ENCODE measurements at regions not wholly inside any gene's neighbourhood (a gene's known extent, or its start where the extent isn't known, plus 50 kb on each side); places are given as distances from the start of the nearest gene placed in this dataset.
"Not testable (repeated sequence)": the region's sequence is repeated elsewhere in the genome, so short reads cannot be mapped to it uniquely, and the experiment has no call there.

GRCh38 chr6:164612751-164613150 lies 696.7 kb downstream of the C6orf118 start:
- no peaks in the 10 kb centered on the region for H3K27me3 Mint-ChIP-seq (ENCODE audit: low read depth, unreplicated experiment)
- no peaks in the 10 kb centered on the region for H3K9me3 Mint-ChIP-seq (ENCODE audit: unreplicated experiment)
- Histone ChIP-seq H3K9ac (ENCODE audit: low read length) (no peak overlapping the region), H3K27ac (ENCODE audit: low read depth, low read length) (no peak overlapping the region), H3K4me2 (ENCODE audit: low read length) (no peak overlapping the region), H3K4me1 (ENCODE audit: insufficient read depth, low read length) (no peaks in the 10 kb centered on the region), H3K79me2 (ENCODE audit: insufficient read depth, low read length) (no peaks in the 10 kb centered on the region), H4K20me1 (ENCODE audit: insufficient read depth, low read length) (no peaks in the 10 kb centered on the region), H3K36me3 (ENCODE audit: insufficient read depth, low read length) (no peaks in the 10 kb centered on the region), H3K27me3 (ENCODE audit: insufficient read depth, low read length) (no peaks in the 10 kb centered on the region), H3K4me3 (ENCODE audit: insufficient read depth, low read depth, low read length) (no peak overlapping the region), H3K9me3 (ENCODE audit: insufficient read depth, low read depth, low read length) (no peaks in the 10 kb centered on the region), H2AFZ (ENCODE audit: low read depth, low read length) (no peak overlapping the region)
- no peak for FAIRE-seq
- no peak overlapping the region for H3K27ac Mint-ChIP-seq (ENCODE audit: unreplicated experiment)
- DNase-seq (ENCODE audit: low read depth), result no peak
- H3K36me3 Mint-ChIP-seq (ENCODE audit: low read depth, unreplicated experiment), result no peaks in the 10 kb centered on the region
- no peaks in the 10 kb centered on the region for H3K4me1 Mint-ChIP-seq (ENCODE audit: low read depth, unreplicated experiment)
- TF ChIP-seq CTCF (IDR thresholded peaks at IDR 0.05; ENCODE audit: insufficient read depth, low read depth, low read length) (no peak), EZH2 (IDR thresholded peaks at IDR 0.05; ENCODE audit: insufficient read depth, low read length) (no peak)
- no peak overlapping the region for H3K4me3 Mint-ChIP-seq (ENCODE audit: unreplicated experiment)

GRCh38 chr6:164610859-164611258 lies 698.5 kb downstream of the C6orf118 start:
- H3K27me3 ChIP-seq (ENCODE audit: insufficient read depth, low read length); H2AFZ ChIP-seq (ENCODE audit: low read depth, low read length); H3K4me1 Mint-ChIP-seq (ENCODE audit: low read depth, unreplicated experiment); H3K9ac ChIP-seq (ENCODE audit: low read length); H3K36me3 ChIP-seq (ENCODE audit: insufficient read depth, low read length); H3K79me2 ChIP-seq (ENCODE audit: insufficient read depth, low read length); H3K9me3 Mint-ChIP-seq (ENCODE audit: unreplicated experiment); DNase-seq (ENCODE audit: low read depth); H3K4me1 ChIP-seq (ENCODE audit: insufficient read depth, low read length); H3K27me3 Mint-ChIP-seq (ENCODE audit: low read depth, unreplicated experiment); H3K4me2 ChIP-seq (ENCODE audit: low read length); H3K36me3 Mint-ChIP-seq (ENCODE audit: low read depth, unreplicated experiment); H4K20me1 ChIP-seq (ENCODE audit: insufficient read depth, low read length); H3K4me3 Mint-ChIP-seq (ENCODE audit: unreplicated experiment); H3K9me3 ChIP-seq (ENCODE audit: insufficient read depth, low read depth, low read length); H3K4me3 ChIP-seq (ENCODE audit: insufficient read depth, low read depth, low read length); FAIRE-seq; H3K27ac Mint-ChIP-seq (ENCODE audit: unreplicated experiment); H3K27ac ChIP-seq (ENCODE audit: low read depth, low read length): not testable (repeated sequence)

GRCh38 chr6:164602415-164602814 lies 707.0 kb downstream of the C6orf118 start:
- H3K36me3 ChIP-seq (ENCODE audit: insufficient read depth, low read length); H3K36me3 Mint-ChIP-seq (ENCODE audit: low read depth, unreplicated experiment); DNase-seq (ENCODE audit: low read depth); H3K9me3 ChIP-seq (ENCODE audit: insufficient read depth, low read depth, low read length); FAIRE-seq; H3K27me3 Mint-ChIP-seq (ENCODE audit: low read depth, unreplicated experiment); H3K4me2 ChIP-seq (ENCODE audit: low read length); H3K27ac Mint-ChIP-seq (ENCODE audit: unreplicated experiment); H3K4me3 Mint-ChIP-seq (ENCODE audit: unreplicated experiment); H2AFZ ChIP-seq (ENCODE audit: low read depth, low read length); H3K27me3 ChIP-seq (ENCODE audit: insufficient read depth, low read length); H3K79me2 ChIP-seq (ENCODE audit: insufficient read depth, low read length); H3K4me1 Mint-ChIP-seq (ENCODE audit: low read depth, unreplicated experiment); H3K27ac ChIP-seq (ENCODE audit: low read depth, low read length); H3K4me1 ChIP-seq (ENCODE audit: insufficient read depth, low read length); H3K9ac ChIP-seq (ENCODE audit: low read length); H3K4me3 ChIP-seq (ENCODE audit: insufficient read depth, low read depth, low read length); H3K9me3 Mint-ChIP-seq (ENCODE audit: unreplicated experiment); H4K20me1 ChIP-seq (ENCODE audit: insufficient read depth, low read length): not testable (repeated sequence)

GRCh38 chr6:164581563-164581962 lies 727.8 kb downstream of the C6orf118 start:
- Mint-ChIP-seq H3K27me3 (ENCODE audit: low read depth, unreplicated experiment) (no peaks in the 10 kb centered on the region), H3K9me3 (ENCODE audit: unreplicated experiment) (peaks cover 11% of the 10 kb centered on the region), H3K36me3 (ENCODE audit: low read depth, unreplicated experiment) (no peaks in the 10 kb centered on the region), H3K27ac (ENCODE audit: unreplicated experiment) (no peak overlapping the region), H3K4me1 (ENCODE audit: low read depth, unreplicated experiment) (no peaks in the 10 kb centered on the region), H3K4me3 (ENCODE audit: unreplicated experiment) (no peak overlapping the region)
- no peaks in the 10 kb centered on the region for H3K27me3 ChIP-seq (ENCODE audit: insufficient read depth, low read length)
- H2AFZ ChIP-seq (ENCODE audit: low read depth, low read length), result no peak overlapping the region
- H3K27ac ChIP-seq (ENCODE audit: low read depth, low read length), result no peak overlapping the region
- no peaks in the 10 kb centered on the region for H3K36me3 ChIP-seq (ENCODE audit: insufficient read depth, low read length)
- H4K20me1 ChIP-seq (ENCODE audit: insufficient read depth, low read length), result no peaks in the 10 kb centered on the region
- DNase-seq (ENCODE audit: low read depth), result no peak
- FAIRE-seq, result no peak
- H3K4me3 ChIP-seq (ENCODE audit: insufficient read depth, low read depth, low read length), result no peak overlapping the region
- no peak for TF ChIP-seq CTCF (IDR thresholded peaks at IDR 0.05; ENCODE audit: insufficient read depth, low read depth, low read length)
- TF ChIP-seq EZH2 (IDR thresholded peaks at IDR 0.05; ENCODE audit: insufficient read depth, low read length), result no peak
- no peak overlapping the region for H3K9ac ChIP-seq (ENCODE audit: low read length)
- no peaks in the 10 kb centered on the region for H3K4me1 ChIP-seq (ENCODE audit: insufficient read depth, low read length)
- H3K79me2 ChIP-seq (ENCODE audit: insufficient read depth, low read length), result no peaks in the 10 kb centered on the region
- no peak overlapping the region for H3K4me2 ChIP-seq (ENCODE audit: low read length)
- peaks cover 4% of the 10 kb centered on the region for H3K9me3 ChIP-seq (ENCODE audit: insufficient read depth, low read depth, low read length)
